ENCODE measurements at regions not wholly inside any gene's neighbourhood (a gene's known extent, or its start where the extent isn't known, plus 50 kb on each side); places are given as distances from the start of the nearest gene placed in this dataset.
A peak's percentile ranks its signal among the peaks of the same experiment; 100 is the strongest.

DNA sequence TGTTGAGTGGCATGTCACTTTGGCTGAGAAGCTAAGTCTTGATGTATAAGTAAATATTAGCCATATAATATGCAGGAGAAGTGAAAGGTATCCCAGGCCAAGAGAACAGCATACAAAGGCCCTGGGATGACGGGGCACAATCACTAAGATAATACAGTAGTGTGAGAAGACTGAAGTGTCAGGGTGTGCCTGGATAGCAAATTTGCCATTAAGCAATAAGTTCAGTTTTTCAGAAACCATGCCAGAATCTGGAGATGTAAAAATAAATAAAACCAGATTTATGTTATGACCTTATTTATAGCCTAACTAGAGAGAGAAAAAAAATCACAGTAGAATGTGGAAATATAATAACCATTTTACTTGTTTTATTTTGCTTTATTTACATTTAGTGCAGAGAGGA, 1858.7 kb upstream of the CELF4 start:
- peak; percentile 55 for DNase-seq

DNA sequence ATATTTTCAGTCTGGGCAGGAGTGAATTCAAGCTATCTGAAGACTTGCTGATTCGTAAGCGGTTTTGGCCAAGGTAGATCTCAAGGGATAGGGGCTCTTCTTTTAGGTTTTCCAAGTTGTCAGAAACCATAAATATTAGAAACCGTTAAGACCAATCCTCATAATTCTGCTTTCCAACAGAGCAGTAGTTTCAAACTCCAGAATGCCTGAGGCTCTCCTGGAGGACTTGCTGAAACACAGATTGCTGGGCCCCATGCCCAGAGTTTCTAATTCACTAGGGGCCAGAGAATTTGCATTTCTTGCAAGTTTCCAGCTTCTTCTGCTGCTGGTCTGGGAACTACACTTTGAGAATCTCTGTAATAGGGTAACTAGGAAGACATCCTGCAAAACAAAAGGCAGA, 1855.7 kb upstream of the CELF4 start:
- peak; percentile 79 for DNase-seq

DNA sequence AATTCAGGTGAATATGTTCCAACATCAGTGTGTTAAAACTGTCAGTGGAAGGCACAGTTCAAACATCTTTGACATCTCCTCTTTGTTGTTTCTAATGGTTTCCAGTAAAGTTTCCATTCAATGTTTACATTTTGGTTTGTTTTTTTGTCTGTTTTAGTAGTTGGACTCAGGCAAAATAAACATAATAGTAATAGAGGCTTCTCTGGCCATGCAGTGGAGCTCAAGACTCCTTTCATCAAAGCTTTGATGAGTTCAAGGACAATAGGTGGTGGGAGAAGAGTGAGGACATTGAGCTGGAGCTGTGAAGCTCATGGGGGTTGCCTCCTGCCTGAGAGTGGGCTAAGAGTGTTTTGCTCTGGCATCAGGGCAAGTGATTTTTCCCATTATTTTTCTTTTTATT, 1853.7 kb upstream of the CELF4 start:
- no peak for DNase-seq

DNA sequence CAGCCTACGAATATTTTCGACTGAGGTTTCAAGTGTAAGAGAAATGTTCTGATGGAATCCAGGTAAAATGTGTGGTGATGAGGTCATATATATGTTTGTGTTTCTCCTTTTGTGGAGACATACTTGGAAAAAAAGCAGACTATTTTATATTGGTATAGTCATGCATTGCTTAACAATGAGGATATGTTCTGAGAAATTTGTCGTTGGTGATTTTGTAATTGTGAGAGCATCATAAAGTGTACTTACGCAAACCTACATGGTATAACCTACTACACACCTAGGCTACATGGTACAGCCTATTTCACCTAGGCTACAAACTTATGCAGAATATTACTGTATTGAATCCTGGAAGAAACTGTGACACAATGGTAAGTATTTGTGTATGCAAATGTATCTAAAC, 1849.9 kb upstream of the CELF4 start:
- DNase-seq: no peak

DNA sequence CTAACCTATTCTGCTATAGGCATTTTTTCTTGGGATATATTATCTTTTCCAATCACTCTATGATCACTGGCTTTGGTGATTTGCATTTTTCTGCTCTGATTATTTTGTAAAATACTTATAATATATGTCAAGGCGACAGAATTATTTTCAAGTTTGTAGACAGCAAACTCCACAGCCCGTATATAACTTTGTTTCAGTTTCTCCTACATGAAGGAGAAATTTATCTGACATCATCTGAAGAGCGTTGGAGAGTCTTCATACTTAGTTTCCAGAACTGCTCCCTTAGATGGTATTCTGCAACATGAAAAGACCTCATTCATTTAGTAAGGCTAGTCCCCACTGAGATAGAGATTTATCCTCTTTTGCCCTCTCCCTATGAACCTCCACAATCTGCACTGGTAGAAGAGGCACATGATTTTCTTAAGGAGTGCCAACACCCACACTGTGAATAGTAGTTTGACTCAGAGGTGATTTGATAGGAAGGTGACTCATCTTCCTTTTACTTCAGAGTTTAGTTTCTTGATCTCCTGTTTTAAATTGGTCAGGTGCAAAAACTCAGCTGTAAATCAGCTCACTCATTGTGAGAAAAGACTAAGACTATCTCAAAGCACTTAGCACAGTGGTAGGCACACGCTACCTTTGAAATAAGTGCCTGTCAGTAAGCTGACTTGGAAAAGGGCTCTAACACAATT, 1848.6 kb upstream of the CELF4 start:
- DNase-seq: no peak

DNA sequence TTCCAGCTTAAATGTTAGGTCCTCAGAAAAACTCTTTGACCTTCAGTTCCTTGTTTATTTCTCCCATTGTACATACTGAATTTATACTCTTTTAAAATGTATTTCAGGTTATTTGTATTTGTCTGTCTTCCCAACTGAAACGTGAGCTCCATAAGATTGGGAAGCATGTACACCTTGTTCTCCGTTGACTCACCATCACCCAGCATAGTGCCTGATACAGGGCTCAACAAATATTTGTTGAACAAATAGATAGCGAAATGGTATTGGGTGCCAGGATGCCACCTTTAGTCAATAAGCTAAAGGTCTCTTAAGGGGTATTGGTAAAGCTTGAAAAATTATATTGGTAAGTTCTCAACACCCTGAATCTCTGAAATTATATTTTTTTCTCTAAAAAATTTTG, 1841.3 kb upstream of the CELF4 start:
- no peak for DNase-seq

DNA sequence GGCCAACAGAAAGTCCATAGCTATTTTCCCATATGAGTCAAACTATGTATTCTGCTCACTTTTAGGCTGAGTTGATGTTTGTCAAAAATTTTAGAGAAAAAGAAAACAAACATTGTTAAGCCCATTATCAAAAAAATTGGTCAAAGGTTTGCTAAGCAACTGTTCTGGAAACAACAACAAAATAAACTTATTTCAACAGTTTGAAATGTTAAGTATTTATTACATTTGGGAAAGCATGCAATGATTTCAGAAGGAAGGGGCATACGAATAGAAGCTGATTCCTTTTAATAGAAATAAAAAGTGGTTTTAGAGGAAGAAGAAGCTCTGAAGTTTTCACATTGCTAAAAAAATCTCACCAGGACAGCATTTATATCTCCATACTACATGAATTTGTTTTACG, 1837.5 kb upstream of the CELF4 start:
- peak; percentile 6 for DNase-seq

DNA sequence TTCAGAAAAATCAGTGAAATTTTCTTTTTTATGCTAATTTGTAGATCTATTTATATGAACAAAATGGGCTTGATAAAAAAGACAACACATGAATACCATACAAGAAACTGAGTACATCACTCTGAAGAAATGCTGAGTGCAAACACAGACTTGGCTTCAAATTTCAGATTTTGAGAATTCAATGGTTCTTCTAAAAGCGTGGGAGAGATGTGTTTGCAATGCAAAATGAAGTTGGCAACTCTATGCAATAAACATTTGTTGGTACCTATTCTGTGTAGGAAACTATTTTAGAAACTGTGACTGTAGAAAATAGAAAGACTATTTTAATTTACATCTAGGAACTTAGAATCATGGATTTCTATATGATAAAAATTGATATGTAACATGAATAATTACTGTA, 1834.1 kb upstream of the CELF4 start:
- no peak for DNase-seq

DNA sequence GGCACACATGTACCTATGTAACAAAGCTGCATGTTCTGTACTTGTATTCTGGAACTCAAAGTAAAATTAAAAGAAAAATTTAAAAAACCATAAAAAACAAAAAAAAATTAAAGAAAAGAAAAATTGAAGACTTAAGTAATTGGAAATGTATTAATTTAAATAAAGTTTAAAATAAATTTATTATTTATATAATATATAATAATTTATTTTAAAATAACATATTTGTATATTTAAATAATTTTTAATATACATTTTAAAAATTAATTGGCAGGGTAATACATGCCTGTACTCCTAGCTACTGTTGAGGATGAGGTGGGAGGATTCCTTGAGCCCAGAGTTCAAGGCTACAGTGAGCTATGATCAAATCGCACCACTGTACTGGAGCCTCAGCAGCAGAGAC, 1830.6 kb upstream of the CELF4 start:
- DNase-seq: no peak

DNA sequence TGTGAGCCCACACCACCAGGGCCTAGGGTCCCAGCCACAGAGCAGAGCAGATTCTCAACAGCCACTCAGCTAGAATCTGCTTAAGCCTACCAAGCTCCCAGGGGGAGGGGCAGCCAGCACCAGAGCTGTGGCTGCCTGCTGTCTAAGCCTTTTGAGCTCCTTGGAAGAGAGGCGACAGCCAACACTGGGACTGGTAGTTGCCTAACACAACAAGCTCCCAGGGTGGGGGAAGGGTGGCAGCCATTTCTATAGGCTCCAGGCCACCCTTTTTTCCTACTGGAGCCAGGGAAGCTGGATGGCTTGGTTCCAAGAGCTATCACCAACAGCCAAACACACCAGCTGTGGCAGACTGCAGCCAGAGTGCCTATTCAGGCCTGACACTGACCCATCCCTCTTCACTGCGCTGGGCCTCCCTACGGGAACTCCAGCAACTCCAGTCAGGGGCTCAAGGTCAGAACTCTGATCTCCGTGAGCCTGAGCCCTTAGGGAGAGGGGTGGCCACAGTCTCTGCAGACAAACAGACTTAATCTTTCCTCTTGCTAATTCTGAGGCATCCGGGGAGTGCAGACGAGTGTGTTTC, 1824.3 kb upstream of the CELF4 start:
- no peak for DNase-seq

DNA sequence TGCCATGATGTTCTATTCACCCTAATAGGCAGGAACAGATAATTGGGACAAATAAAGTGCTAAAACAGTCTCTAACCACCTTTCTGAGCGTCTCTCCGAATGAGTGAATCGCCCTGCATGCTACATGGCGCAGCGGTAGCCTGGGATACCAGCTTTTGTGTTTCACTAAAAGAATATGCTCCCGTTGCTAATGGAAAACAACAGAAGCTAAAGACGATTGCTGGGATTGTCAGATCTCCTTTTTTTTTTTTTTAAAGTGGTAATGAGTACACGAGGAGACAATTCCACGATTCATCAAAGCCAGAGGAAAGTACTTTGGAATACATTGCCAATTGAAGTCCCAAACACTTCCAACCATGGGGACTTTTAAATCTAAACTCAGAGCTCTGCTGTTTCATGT, 1815.3 kb upstream of the CELF4 start:
- no peak for DNase-seq

DNA sequence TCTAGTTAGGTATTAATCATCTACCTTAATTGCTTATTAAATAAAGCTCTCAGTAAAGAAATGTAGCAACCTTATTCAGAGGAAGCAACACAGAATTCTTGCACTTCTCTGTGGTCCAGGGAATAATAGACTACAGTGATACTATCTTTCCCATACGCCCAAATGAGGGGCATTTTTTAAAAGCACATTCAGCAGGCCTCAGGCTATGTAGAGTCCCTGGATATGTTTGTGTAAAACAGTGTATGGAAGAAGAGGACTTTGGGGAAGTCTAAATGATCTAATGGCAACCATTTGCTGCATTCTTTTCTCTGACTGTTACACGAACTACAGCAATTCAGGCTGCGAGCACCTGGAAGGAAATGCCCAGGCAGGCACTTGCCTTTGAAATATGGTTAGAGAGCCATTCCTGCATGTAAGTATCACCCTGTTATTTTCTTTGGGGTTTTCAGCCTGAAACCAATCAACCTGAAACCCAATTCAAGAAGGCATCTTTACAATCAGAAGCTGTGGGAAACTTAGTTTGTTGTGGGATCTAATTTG, 1814.7 kb upstream of the CELF4 start:
- DNase-seq: no peak

DNA sequence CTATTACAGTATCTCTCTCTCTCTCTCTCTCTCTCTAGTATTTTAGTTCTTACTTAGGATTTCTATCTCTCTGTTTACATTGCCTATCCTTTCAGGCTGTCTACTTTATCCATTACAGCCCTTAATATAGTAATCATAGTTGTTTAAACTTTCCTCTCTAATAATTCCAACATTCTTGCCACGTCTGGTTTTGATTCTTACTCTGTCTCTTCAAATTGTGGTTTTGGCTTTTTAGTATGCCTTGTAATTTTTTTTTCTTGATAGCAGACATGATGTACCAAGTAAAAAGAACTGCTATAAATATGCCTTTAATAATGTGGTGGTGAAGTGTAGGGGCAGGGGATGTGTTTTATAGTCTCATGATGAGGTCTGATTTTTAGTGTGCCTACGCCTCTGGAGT, 1809.5 kb upstream of the CELF4 start:
- peak; percentile 41 for DNase-seq

DNA sequence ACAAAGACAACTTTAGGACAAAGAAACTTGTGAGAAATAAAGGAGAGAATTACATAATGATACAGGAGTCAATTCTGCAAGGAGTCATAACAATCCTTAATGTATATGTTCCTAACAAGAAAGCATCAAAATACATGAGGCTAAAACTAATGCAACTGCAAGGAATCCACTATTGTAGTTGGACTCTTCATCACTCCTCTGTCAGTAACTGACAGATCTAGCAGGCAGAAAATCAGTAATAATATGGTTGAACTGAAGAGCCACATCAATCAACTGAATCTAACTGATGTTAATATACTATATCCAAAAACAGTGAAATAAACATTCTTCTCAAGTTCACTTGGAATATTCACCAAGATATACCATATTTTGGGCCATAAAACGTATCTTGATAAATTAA, 1806.4 kb upstream of the CELF4 start:
- DNase-seq: no peak

DNA sequence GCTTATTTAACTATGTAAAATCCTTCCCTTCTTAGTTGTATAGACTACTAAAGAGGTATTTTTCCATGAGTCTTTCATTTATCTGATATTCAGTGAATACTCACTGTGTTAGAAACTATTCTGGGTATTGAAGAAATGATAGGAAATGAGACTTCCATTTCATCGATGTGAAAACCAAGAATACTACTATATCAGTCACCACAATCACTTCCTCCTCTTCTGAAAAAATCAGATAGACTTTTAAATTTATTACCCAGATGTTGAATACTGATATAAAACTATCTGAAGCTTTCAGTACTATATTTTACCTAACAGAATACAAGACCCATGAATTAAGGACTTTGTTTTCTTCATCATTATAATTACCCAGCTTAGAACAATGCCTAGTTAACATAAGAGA, 1801.1 kb upstream of the CELF4 start:
- DNase-seq: no peak

DNA sequence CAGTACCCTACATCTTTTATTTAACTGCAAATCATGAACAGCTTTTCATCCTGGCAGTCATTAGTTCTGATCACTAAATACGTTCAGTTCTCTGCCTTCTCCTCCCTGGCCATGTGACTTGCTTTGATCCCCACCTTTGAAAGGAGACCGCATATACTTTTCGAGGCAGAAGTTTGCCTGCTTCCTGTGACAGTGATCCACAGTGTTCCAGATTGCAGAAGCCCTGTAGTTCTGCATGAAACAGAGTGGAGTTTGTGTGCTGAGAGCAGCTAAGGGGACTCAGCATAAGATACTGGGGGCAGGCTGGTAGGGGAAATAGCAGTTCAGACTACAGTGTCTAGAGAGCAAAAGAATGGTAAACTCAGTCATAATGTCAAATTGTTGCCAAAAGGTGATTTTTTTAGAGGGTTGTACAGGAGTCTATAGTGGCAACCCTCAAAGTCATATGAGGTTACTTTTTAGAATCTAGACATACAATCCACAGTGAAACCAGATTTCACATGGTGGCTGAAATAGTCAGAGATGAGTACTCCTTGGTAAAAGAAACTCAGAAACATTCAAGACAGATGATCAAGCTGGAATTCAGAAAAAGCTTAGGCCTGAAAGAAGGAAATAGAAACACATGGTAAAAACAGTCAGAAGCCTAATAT, 1800.4 kb upstream of the CELF4 start:
- no peak for DNase-seq

DNA sequence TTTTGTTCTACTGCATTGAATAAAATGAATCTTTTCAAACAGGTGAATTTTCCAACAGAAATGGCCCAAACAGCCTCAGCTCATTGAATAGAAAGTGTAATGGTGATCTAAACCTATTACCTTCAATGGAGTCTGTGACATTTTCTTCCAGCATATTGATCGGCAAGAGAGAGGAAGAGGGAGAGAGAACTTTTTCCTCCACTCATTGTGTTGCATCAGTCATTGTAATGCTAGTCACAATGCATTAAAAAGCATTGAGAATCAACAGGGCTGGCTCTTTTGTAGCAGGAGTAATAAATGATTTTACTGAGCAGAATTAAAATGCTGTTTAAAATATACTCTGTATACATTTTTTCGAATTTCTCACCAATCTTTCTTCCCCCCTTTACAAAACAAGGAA, 1794.5 kb upstream of the CELF4 start:
- DNase-seq: no peak

DNA sequence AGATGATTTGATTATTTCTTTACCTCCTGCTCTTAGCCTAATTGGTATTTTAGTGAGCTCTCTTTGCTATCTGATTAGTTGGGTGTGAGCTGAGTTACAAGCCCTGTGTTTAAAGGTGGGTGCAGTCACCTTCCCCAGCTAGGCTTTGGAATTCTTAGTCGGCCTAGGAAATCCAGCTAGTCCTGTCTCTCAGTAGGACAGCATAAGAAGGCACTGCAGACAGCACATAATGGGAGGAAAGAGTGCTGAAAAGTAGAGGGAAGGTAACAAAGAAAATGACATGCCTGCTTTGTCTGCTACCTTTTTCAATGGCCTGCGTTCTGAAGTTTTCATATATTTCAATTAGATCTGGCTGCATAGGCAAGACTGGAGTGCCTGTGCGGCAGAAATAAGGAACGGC, 1794.0 kb upstream of the CELF4 start:
- DNase-seq: no peak

DNA sequence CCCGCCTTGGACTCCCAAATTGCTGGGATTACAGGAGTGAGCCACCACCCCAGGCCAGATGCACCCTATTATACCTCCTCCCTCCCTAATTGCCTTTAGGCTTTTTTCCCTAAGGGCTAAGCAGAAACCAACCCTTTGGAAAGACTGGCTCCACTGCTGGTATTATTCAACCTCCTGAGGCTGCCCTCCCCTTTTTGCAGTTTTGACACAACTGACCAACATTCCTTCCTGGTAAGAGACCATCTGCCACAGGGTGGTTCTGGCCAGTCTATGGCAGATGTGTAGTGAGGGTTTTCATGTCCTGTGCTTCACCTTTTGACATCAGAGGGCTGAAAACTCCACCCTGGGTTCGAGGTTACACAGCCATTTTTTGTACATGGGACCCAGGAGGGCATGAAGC, 1785.3 kb upstream of the CELF4 start:
- DNase-seq: no peak

DNA sequence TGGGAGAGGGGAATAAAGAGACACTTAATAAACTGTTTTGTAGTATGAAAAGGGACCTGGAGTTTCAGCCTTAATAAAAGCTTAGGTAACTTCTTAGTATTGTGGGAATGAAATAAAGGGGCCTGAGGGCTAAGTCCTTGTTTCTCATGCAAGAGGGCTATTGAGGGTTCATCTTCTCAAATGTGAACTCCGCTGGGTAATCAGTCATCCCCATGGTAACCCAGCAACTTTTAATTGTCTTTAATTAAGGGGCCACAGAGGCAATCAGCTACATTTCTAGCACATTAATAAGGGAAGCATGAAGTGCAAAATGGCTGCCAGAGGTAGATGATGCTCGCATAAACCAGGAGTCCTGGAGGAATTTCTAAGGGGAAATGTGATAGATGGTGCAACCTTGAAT, 1784.2 kb upstream of the CELF4 start:
- no peak for DNase-seq

DNA sequence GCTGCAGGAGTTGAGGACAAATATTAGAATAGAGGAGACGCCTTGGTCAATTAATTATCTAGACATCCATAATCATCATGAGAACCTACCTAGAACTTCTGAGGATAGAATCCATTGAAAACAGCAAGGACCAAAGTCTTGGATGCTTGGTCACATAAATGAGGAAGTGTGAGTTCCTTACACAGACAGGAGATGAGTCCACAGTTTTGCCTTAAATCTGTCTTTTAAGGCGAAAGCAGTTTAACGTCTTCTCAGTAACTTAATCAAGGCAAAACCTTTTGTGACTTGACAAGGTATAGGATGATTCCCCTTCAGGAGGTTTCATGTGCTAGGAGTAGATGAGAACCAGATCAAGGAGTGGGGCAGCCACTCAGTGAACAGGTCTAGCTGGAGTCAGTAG, 1783.2 kb upstream of the CELF4 start:
- no peak for DNase-seq

DNA sequence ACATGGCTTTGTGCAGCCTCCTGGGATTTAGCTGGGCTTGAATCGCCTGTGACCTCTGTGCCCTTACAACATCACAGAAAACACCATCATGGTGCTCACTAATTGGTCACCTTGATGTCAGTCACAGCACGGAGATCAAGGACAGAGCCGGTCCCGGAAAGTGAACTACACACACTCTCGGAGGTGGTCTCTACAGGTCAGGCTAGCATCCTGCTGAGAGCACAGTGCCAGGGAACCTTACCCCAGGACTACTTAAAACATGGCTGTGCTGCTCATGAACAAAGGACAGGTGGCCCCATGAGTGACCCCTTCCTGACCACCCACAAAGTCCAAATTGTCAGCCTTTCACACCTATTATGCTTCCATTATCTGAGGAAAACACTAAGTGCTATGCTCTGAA, 1782.1 kb upstream of the CELF4 start:
- DNase-seq: no peak

DNA sequence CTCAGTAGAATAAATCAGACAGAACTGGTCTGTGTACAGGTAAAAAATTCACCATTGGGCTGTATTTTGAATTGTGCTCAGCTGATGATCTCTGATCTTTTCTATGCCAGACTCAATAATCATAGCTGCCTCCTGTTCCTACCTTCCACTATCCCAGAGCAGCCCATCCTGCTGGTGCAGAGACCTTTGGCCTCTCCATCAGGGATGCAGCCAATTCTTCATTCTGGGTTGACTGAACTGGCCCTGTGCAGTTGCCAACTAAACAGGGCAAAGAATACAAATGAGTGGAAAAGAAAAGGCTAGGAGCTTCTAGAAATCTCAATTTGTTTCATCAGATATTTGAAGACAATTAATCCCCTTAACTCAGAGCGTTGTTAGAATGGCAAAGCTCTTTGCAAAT, 1781.3 kb upstream of the CELF4 start:
- DNase-seq: no peak

DNA sequence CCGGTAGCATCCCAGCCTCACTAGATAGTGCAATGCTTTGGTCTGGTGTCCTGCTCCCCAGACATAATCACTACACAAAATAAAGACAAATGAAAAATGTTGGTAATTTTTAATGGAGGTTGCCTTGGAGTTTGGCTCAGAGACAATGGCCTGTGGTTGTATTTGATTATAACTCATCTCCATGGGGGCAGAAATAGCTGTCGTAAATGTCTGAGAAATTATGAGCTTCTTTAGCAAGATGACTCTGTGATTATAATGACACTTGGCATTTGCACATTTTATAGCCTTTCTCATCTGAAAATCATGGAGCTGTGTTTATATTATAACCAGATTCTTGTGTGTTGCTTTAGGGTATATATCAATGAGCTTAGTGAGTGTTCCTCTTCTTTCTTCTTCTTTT, 1779.7 kb upstream of the CELF4 start:
- DNase-seq: peak; percentile 42
